Epithelial cell of esophagus (primary cell): ENCODE measurements at regions not wholly inside any gene's neighbourhood (a gene's known extent, or its start where the extent isn't known, plus 50 kb on each side); places are given as distances from the start of the nearest gene placed in this dataset.

Experiments used
- DNase-seq: peaks from one replicate; pipeline ENCODE4 v3.0.0; 2010; ENCODE audit warnings: low read depth
- H3K4me3 ChIP-seq: 2 replicates; pipeline ENCODE4 v1.5.1; 2011; ENCODE audit warnings: mild to moderate bottlenecking, low read length, control low read depth
- TF ChIP-seq, protein P1 (sequence below): IDR thresholded peaks from 2 replicates; pipeline ENCODE4 v1.5.1; 2011; ENCODE audit warnings: low read depth, mild to moderate bottlenecking, low read length, control low read depth, inconsistent platforms; ENCODE audit not compliant: insufficient read depth; ENCODE audit errors: missing control alignments

GRCh38 chr7:17523813-17524739 is 225.6 kb downstream of the AHR start:
- no peak overlapping the region for H3K4me3 ChIP-seq
- TF ChIP-seq, protein P1, sequence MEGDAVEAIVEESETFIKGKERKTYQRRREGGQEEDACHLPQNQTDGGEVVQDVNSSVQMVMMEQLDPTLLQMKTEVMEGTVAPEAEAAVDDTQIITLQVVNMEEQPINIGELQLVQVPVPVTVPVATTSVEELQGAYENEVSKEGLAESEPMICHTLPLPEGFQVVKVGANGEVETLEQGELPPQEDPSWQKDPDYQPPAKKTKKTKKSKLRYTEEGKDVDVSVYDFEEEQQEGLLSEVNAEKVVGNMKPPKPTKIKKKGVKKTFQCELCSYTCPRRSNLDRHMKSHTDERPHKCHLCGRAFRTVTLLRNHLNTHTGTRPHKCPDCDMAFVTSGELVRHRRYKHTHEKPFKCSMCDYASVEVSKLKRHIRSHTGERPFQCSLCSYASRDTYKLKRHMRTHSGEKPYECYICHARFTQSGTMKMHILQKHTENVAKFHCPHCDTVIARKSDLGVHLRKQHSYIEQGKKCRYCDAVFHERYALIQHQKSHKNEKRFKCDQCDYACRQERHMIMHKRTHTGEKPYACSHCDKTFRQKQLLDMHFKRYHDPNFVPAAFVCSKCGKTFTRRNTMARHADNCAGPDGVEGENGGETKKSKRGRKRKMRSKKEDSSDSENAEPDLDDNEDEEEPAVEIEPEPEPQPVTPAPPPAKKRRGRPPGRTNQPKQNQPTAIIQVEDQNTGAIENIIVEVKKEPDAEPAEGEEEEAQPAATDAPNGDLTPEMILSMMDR: no peak
- peak; percentile 95 for DNase-seq

- no peak overlapping the region for H3K4me3 ChIP-seq
- DNase-seq: peak; percentile 25
- TF ChIP-seq, protein P1: no peak
Measured at GRCh38 chr7:17524746-17525145, 226.3 kb downstream of the AHR start.

DNA sequence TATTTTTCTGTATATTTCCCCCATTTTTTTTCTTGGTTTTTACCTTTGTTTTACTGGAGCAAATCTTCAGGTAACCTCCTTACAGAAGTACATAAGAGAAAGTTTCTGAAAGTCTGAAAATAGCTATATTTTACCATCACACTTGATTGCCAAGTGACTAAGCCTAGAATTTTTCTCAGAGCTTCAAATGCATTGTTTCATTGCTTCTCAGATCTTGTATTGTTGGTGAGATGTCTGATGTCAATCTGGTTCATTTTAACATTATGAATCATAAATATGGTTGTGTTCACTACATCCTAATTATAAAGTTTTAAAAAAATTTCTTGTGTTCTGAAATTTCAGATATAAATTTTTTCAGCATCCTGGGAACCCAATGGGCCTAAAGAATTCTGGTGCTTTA is 228.2 kb downstream of the AHR start:
- DNase-seq: peak; percentile 17
- TF ChIP-seq, protein P1: no peak
- H3K4me3 ChIP-seq: no peak overlapping the region

DNA sequence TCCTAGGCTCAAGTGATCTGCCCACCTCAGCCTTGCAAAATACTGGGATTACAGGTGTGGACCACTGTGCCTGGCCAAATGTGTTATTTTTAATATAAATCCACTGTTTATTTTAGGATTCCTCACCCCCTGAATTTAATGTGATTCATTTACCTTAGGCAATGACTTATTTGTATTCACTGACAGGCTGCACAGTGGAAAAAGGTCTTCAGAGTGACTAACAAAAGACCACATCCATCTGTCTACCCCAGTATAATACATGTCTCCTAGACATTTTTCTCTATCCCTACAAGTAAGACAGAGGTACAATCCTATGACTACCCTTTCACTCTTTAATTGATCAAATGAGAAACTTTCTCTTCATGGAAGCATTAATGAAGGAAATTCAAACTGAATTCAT is 230.2 kb downstream of the AHR start:
- TF ChIP-seq, protein P1: no peak
- no peak overlapping the region for H3K4me3 ChIP-seq
- DNase-seq: peak; percentile 33

- TF ChIP-seq, protein P1: no peak
- DNase-seq: no peak
Measured at GRCh38 chr7:17530244-17530643, 231.8 kb downstream of the AHR start.

GRCh38 chr7:17530741-17531421 is 232.4 kb downstream of the AHR start:
- DNase-seq: peak; percentile 24
- TF ChIP-seq, protein P1: peak; percentile 45
- no peak overlapping the region for H3K4me3 ChIP-seq

More at GRCh38 chr7:17530244-17530643, 231.8 kb downstream of the AHR start:
- H3K4me3 ChIP-seq: no peak overlapping the region
